ENCODE measurements at regions not wholly inside any gene's neighbourhood (a gene's known extent, or its start where the extent isn't known, plus 50 kb on each side); places are given as distances from the start of the nearest gene placed in this dataset.

DNA sequence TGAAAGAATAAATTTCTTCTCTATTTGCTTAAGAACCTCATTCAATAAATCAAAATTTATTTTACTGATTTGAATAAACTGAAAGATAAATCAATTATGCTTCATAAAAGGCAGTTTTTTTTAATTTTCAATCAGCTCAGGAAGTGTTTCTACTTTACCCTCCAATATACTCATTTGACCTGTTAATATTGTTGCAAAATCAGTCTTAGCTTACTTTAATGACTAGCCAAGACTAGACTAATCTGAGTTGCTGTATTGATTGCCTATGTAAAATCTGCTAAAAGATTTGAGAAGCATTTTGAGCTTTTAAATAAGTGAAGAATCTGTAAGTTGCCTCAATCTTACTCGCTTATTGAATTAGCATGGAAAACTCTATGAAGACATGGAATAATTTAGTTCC lies 179.1 kb upstream of the LYPLAL1 start:
- DNase-seq (no peak), ATAC-seq (ENCODE audit: low FRiP score in 2 of 2) (no peak)
- 90 to 97% methylated on average over 1 of the region's 1 CpG for WGBS, 2 donors
- TF ChIP-seq POLR2A (IDR thresholded peaks at IDR 0.05) (no peak), POLR2AphosphoS5 (IDR thresholded peaks at IDR 0.05) (no peak), EP300 (IDR thresholded peaks at IDR 0.05) (no peak), CTCF (IDR thresholded peaks at IDR 0.05) (no peak)
- Histone ChIP-seq H3K9me3 (no peaks in the 10 kb centered on the region), H3K36me3 (no peaks in the 10 kb centered on the region), H3K4me3 (no peak overlapping the region), H3K27ac (no peak overlapping the region), H3K4me1 (no peaks in the 10 kb centered on the region), H3K27me3 (no peaks in the 10 kb centered on the region)

- Histone ChIP-seq H3K27ac (no peak overlapping the region), H3K27me3 (no peaks in the 10 kb centered on the region), H3K4me3 (no peak overlapping the region), H3K36me3 (no peaks in the 10 kb centered on the region), H3K4me1 (no peaks in the 10 kb centered on the region), H3K9me3 (no peaks in the 10 kb centered on the region)
- no peak for DNase-seq
- ATAC-seq (ENCODE audit: low FRiP score in 2 of 2): no peak
- whole genome bisulfite sequencing, 2 donors: 76% methylated on average over 3 of the region's 3 CpGs
- TF ChIP-seq CTCF (IDR thresholded peaks at IDR 0.05): no peak
These were observed 178.5 kb upstream of the LYPLAL1 start for GRCh38 chr1:218995091-218995665.

GRCh38 chr1:218996362-218996761 lies 177.3 kb upstream of the LYPLAL1 start:
- Histone ChIP-seq H3K27ac (no peak overlapping the region), H3K27me3 (no peaks in the 10 kb centered on the region), H3K4me3 (no peak overlapping the region), H3K36me3 (no peaks in the 10 kb centered on the region), H3K4me1 (no peaks in the 10 kb centered on the region), H3K9me3 (no peaks in the 10 kb centered on the region)
- no peak for TF ChIP-seq EP300 (IDR thresholded peaks at IDR 0.05)
- TF ChIP-seq POLR2A (IDR thresholded peaks at IDR 0.05): no peak
- TF ChIP-seq CTCF (IDR thresholded peaks at IDR 0.05): no peak
- no peak for TF ChIP-seq POLR2AphosphoS5 (IDR thresholded peaks at IDR 0.05)
- ATAC-seq (ENCODE audit: low FRiP score in 2 of 2) (no peak), DNase-seq (no peak)

DNA sequence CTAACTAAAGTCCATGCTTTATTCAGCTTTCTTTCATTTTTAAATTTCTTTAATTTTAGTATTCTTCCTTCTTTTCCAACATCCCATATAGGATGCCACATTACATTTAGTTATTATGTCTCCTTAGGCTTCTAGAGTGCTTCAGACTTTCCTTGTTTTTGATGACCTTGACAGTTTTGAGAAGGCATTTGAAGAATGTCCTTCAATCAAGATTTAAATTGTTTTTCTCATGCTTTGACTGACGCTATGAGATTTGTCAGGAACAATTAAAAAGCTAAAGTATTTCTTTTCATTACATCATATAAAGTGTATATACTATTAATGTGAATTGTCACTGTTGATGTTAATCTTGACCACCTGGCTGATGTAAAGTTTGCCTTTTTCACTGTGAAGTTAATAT lies 173.7 kb upstream of the LYPLAL1 start:
- 63% methylated on average over 1 of the region's 1 CpG for WGBS, 2 donors
- Histone ChIP-seq H3K9me3 (peaks cover 0 to 3% (median 1%) of the 10 kb centered on the region in 4 donors), H3K4me1 (no peaks in the 10 kb centered on the region), H3K4me3 (no peak overlapping the region), H3K27ac (no peak overlapping the region), H3K36me3 (no peaks in the 10 kb centered on the region), H3K27me3 (no peaks in the 10 kb centered on the region)
- no peak for ATAC-seq (ENCODE audit: low FRiP score in 2 of 2)
- DNase-seq: no peak
- TF ChIP-seq EP300 (IDR thresholded peaks at IDR 0.05) (no peak), POLR2AphosphoS5 (IDR thresholded peaks at IDR 0.05) (no peak), POLR2A (IDR thresholded peaks at IDR 0.05) (no peak), CTCF (IDR thresholded peaks at IDR 0.05) (no peak)

- H3K4me1 ChIP-seq: no peaks in the 10 kb centered on the region
- H3K9me3 ChIP-seq: peaks cover 0 to 6% (median 2%) of the 10 kb centered on the region in 4 donors
- DNase-seq (no peak), ATAC-seq (ENCODE audit: low FRiP score in 2 of 2) (no peak)
- no peak for TF ChIP-seq CTCF (IDR thresholded peaks at IDR 0.05)
- TF ChIP-seq POLR2A (IDR thresholded peaks at IDR 0.05): no peak
- no peak for TF ChIP-seq EP300 (IDR thresholded peaks at IDR 0.05)
- TF ChIP-seq POLR2AphosphoS5 (IDR thresholded peaks at IDR 0.05): no peak
- H3K27ac ChIP-seq: no peak overlapping the region
- no peaks in the 10 kb centered on the region for H3K27me3 ChIP-seq
- WGBS, 2 donors: 65 to 86% methylated on average over 1 of the region's 1 CpG
- no peaks in the 10 kb centered on the region for H3K36me3 ChIP-seq
- H3K4me3 ChIP-seq: no peak overlapping the region
These were observed 173.0 kb upstream of the LYPLAL1 start for GRCh38 chr1:219000631-219001030.

Data from upper lobe of left lung (tissue), 6 donors.